OCI-LY3 (cell line): ENCODE measurements at regions not wholly inside any gene's neighbourhood (a gene's known extent, or its start where the extent isn't known, plus 50 kb on each side); places are given as distances from the start of the nearest gene placed in this dataset.

Experiments
- EZH2phosphoT487 ChIP-seq: fragments of 200-600 bp; shearing (Covaris generic); IDR thresholded peaks from 2 replicates; pipeline ENCODE4 v1.6.1; 2018; ENCODE audit warnings: antibody characterized with exemption, mixed run types, low read depth
- TF ChIP-seq, protein P1 (sequence below): fragments of 200-600, 300-600 bp; sonication (generic); IDR thresholded peaks from 2 replicates; pipeline ENCODE4 v1.5.1; 2014; ENCODE audit warnings: antibody characterized with exemption, low read length, low read depth

DNA sequence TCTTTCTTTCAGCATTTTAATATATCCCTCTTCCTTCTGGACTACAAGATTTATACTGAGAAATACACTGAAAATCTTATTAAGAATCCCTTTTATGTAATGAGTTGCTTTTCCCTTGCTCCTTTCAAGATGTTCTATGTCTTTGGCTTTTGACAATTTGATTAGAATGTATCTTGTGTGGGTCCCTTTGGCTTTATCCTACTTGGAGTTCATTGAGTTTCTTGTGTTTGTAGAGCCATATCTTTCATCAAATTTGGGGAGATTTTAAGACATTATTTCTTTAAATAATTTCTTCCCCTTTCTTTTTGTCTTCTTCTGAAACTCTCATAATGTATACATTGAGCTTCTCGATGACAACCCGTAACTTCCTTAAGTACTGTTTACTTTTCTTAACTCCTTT is 739.9 kb upstream of the AMOT start:
- no peak for TF ChIP-seq EZH2phosphoT487
- TF ChIP-seq, protein P1, sequence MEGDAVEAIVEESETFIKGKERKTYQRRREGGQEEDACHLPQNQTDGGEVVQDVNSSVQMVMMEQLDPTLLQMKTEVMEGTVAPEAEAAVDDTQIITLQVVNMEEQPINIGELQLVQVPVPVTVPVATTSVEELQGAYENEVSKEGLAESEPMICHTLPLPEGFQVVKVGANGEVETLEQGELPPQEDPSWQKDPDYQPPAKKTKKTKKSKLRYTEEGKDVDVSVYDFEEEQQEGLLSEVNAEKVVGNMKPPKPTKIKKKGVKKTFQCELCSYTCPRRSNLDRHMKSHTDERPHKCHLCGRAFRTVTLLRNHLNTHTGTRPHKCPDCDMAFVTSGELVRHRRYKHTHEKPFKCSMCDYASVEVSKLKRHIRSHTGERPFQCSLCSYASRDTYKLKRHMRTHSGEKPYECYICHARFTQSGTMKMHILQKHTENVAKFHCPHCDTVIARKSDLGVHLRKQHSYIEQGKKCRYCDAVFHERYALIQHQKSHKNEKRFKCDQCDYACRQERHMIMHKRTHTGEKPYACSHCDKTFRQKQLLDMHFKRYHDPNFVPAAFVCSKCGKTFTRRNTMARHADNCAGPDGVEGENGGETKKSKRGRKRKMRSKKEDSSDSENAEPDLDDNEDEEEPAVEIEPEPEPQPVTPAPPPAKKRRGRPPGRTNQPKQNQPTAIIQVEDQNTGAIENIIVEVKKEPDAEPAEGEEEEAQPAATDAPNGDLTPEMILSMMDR: no peak
